ENCODE measurements at regions not wholly inside any gene's neighbourhood (a gene's known extent, or its start where the extent isn't known, plus 50 kb on each side); places are given as distances from the start of the nearest gene placed in this dataset.
A peak's percentile ranks its signal among the peaks of the same experiment; 100 is the strongest.

GRCh38 chr6:76792394-76792793 is 670.9 kb downstream of the HTR1B start:
- no peak for DNase-seq (ENCODE audit: low read depth)
- TF ChIP-seq, protein P1, sequence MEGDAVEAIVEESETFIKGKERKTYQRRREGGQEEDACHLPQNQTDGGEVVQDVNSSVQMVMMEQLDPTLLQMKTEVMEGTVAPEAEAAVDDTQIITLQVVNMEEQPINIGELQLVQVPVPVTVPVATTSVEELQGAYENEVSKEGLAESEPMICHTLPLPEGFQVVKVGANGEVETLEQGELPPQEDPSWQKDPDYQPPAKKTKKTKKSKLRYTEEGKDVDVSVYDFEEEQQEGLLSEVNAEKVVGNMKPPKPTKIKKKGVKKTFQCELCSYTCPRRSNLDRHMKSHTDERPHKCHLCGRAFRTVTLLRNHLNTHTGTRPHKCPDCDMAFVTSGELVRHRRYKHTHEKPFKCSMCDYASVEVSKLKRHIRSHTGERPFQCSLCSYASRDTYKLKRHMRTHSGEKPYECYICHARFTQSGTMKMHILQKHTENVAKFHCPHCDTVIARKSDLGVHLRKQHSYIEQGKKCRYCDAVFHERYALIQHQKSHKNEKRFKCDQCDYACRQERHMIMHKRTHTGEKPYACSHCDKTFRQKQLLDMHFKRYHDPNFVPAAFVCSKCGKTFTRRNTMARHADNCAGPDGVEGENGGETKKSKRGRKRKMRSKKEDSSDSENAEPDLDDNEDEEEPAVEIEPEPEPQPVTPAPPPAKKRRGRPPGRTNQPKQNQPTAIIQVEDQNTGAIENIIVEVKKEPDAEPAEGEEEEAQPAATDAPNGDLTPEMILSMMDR (conservative IDR thresholded peaks at IDR 0.05; ENCODE audit: low read depth, low read length): no peak
- no peak overlapping the region for H3K4me3 ChIP-seq (ENCODE audit: low read length)

- no peak for DNase-seq (ENCODE audit: low read depth)
- no peak overlapping the region for H3K4me3 ChIP-seq (ENCODE audit: low read length)
- TF ChIP-seq, protein P1 (conservative IDR thresholded peaks at IDR 0.05; ENCODE audit: low read depth, low read length): no peak
These were observed 672.4 kb downstream of the HTR1B start for GRCh38 chr6:76790881-76791280.

DNA sequence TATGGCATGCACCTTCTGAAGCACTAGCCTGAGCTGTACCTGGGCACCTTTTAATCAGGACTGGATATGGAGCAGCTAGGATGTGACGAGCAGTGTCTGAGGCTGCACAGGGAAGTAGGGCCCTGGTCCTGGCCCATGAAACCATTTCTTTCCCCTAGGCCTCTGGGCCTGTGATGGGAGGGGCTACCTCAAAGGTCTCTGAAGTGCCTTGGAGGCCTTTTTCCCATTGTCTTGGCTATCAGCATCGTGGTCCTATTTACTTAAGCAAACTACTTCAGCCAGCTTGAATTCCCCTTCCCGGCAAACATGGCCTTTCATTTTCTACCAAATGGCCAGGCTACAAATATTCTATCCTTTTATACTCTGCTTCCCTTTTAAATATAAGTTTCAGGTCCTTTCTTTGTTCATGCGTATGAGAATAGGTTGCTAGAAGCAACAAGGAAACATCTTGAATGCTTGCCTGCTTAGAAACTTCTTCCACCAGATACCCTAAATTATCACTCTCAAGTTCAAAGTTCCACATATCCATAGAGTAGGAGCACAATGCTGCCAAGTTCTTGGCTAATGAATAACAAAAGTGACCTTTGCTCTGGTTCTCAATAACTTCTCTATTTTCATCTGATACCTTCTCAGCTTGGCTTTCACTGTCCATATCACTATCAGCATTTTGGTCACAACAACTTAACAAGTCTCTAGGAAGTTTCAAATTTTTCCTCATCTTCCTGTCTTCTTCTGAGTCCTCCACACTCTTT is 673.1 kb downstream of the HTR1B start:
- TF ChIP-seq, protein P1 (conservative IDR thresholded peaks at IDR 0.05; ENCODE audit: low read depth, low read length): no peak

GRCh38 chr6:76789580-76789979 is 673.7 kb downstream of the HTR1B start:
- no peak overlapping the region for H3K4me3 ChIP-seq (ENCODE audit: low read length)
- TF ChIP-seq, protein P1 (conservative IDR thresholded peaks at IDR 0.05; ENCODE audit: low read depth, low read length): no peak
- no peak for DNase-seq (ENCODE audit: low read depth)

More for the DNA sequence above, 673.1 kb downstream of the HTR1B start:
- no peak for DNase-seq (ENCODE audit: low read depth)
- no peak overlapping the region for H3K4me3 ChIP-seq (ENCODE audit: low read length)

GRCh38 chr6:76788155-76788554 is 675.1 kb downstream of the HTR1B start:
- TF ChIP-seq, protein P1 (conservative IDR thresholded peaks at IDR 0.05; ENCODE audit: low read depth, low read length): no peak
- no peak overlapping the region for H3K4me3 ChIP-seq (ENCODE audit: low read length)
- DNase-seq (ENCODE audit: low read depth): no peak

DNA sequence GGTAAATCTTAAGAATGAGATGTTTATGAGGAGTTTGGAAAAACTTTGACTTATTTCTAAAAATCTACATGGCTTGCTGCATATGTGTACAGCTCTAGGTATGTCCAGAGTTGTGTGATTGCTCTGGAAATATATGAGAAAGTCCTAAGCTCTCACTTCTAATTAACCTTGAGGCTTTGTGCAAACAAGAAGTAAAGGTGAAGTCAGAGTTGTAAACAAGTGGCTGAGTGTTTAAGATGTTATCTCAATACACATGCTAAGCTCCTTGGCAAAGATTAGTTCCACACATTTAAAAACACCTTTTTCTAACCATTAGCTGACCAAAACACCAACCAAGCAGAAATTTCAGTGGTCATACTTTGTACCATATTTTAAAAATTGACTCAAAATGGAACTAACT is 684.2 kb downstream of the HTR1B start:
- TF ChIP-seq, protein P1 (conservative IDR thresholded peaks at IDR 0.05; ENCODE audit: low read depth, low read length): no peak
- H3K4me3 ChIP-seq (ENCODE audit: low read length): no peak overlapping the region
- peak; percentile 32 for DNase-seq (ENCODE audit: low read depth)

DNA sequence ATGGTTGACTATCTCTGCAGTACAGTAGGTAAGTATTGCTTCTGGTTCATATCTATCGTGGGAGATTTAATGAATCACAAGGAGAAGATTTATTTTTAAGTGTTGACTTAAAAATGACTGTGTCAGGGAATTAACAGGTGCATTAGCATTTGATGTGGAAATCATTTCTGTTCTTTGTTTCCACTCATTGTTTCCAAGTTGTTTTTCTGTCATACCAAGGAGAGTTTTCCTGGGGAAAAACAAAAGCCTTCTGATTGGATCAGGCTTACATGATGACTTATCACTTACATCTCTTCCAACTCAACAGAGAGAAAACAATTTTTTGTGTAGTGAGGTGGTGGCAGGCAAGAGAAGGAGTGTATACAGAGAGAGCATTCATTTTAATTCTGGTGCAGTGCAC is 686.4 kb downstream of the HTR1B start:
- peak; percentile 33 for DNase-seq (ENCODE audit: low read depth)
- no peak overlapping the region for H3K4me3 ChIP-seq (ENCODE audit: low read length)
- TF ChIP-seq, protein P1 (conservative IDR thresholded peaks at IDR 0.05; ENCODE audit: low read depth, low read length): no peak

Measured in retinal pigment epithelial cell (primary cell).